HTR-8/SVneo (cell line): ENCODE measurements at regions not wholly inside any gene's neighbourhood (a gene's known extent, or its start where the extent isn't known, plus 50 kb on each side); places are given as distances from the start of the nearest gene placed in this dataset.

Experiments
- DNase-seq: peaks from one replicate; pipeline ENCODE4 v3.0.0; 2011; ENCODE audit warnings: low spot score, mixed read lengths; ENCODE audit not compliant: insufficient read length
- FAIRE-seq: peaks from 2 replicates; lab custom pipeline; 2011; peaks lifted over from hg19 to GRCh38; lab: Jason Lieb, UNC

DNA sequence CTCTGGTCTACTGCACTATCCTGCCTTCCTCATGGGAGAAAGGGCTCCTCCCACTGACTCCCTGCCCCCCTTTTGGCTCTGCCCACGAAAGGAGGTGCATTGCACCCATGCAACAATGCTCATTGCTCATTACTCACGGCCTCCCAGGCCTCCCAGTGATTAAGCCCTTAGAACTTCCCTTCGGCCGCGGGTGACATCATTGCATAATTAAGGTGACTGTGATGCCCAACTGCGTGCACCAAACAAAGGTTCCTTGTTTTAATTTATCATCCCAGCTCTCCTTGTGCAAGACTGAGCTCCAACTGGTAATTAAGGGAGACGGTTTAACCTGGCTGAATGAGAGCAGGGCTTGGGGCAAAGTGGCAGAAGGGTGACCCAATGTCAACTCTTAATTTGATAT is 180.4 kb downstream of the GAS1 start:
- DNase-seq: peak; percentile 3
- no peak for FAIRE-seq

- DNase-seq (no peak), FAIRE-seq (no peak)
These were observed 180.8 kb downstream of the GAS1 start for GRCh38 chr9:86766511-86766910.

DNA sequence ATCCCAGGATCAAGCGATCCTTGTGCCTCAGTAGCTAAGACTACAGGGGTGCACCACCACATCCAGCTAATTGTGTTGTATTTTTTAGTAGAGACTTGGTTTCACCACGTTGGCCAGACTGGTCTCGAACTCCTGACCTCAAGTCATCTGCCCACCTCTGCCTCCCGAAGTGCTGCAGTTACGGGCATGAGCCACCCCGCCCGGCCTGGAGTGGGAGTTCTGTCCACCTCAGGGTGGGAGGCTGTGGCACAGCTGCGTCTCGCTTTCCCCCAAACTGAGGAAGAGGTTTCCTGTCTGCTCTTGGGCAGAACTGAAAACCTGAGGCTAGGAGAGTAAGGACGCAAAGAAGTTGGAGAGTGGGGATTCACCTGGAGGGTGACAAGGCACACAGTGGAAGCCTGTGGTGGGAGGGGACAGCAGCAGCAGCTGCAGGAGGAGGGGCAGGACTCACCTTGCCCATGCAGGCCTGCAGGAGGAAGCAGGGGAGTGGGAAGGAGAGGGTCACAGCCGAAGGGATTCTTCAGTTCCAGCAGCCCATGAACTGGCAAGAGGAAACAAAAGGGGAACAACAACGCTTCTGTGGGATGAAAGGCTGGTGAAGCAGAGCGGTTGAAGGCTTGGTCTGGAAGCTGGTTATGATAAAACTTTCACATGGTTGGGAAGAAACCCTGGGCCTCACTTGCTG is 181.4 kb downstream of the GAS1 start:
- DNase-seq: no peak

GRCh38 chr9:86764671-86765343 is 182.5 kb downstream of the GAS1 start:
- no peak for FAIRE-seq
- no peak for DNase-seq

More for the DNA sequence above, 181.4 kb downstream of the GAS1 start:
- no peak for FAIRE-seq

GRCh38 chr9:86764221-86764624 is 183.1 kb downstream of the GAS1 start:
- FAIRE-seq (no peak), DNase-seq (no peak)

DNA sequence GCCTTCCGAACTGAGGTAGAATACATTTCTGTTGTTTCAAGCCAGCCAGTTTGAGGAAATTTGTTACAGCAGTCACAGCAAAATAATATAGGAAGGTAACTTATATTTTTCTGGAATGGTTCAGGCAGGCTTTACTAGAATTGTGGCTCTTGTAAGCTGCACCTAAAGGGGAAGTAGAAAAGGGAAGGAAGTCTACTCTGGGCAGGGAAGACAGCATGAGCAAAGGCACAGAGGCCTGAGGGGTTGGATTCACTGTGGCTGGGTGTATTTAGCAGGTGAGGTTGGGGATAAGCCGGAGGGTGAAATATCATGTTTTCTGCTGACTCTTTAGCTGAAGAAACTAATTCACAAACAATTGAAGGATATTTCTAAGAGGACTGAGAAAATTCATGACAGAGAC is 183.5 kb downstream of the GAS1 start:
- no peak for FAIRE-seq
- no peak for DNase-seq

- FAIRE-seq (no peak), DNase-seq (no peak)
These were observed 190.0 kb downstream of the GAS1 start for GRCh38 chr9:86757382-86757720.

- no peak for FAIRE-seq
- no peak for DNase-seq
These were observed 190.5 kb downstream of the GAS1 start for GRCh38 chr9:86756576-86757381.

- FAIRE-seq (no peak), DNase-seq (no peak)
These were observed 191.8 kb downstream of the GAS1 start for GRCh38 chr9:86755561-86755941.

DNA sequence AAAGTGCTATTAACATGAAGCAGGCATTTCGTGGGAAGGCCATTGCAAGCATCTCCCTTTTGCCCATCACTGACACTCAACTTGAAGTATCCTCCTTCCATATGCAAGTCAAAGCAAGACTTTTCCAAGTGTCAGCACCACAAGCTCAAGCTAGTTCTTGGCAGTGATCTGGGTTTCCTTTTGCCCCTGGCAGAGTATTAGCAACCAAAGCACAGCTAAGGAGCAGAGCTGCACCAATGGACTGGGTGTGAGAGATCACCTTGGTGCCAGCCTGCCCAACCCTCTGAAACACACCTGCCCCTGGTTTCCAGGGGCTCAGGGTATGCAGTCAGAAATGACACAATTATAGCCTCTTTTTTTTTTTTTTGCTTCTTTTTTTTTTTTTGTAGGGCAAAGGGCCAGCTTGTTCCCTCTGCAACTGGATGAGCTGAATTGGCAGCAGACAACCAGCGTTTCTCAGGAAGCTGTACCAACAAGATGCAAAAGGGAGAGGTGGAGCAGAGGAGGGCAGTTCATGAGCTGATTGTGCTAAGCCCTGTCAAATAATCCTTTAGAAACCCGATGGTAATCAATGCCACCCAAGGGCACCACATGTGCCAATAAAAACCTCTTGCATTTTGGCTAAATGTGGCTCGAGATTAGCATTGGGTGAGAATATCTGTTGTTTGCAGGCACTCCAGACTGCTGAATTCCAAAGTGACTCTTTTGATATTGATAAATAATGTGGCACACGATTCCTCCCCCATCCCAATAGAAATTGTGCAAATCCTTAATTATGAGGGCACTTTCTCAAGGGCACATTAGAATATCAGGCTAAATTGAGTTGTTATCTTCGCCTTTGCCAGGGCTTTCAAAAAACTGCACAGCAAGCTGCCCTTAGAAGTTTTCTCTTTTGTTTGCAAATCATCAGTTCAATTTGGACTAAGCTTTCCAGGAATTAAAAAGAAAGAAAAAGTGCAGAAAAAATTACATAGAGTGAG is 192.4 kb downstream of the GAS1 start:
- no peak for FAIRE-seq
- no peak for DNase-seq

DNA sequence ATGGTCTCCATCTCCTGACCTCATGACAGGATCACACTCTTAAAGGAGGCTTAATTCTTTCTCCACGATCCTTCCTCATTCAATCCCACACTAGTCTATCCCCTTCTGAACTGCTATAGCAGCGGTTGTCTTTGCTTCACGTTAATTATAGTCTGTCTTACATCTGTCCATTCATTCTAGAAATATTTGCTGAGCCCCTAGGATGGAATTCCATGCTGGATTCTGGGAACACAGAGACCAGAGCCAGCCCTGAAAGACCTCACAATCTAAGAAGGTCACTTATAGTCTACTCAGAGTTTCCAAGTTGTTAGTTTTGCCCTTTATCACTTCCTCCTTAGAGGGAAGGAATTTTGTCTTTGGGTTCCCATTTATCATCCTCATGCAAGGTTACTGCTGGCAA is 193.5 kb downstream of the GAS1 start:
- DNase-seq (no peak), FAIRE-seq (no peak)

GRCh38 chr9:86752733-86753132 is 194.6 kb downstream of the GAS1 start:
- DNase-seq (no peak), FAIRE-seq (no peak)

GRCh38 chr9:86751956-86752355 is 195.3 kb downstream of the GAS1 start:
- DNase-seq (no peak), FAIRE-seq (no peak)

GRCh38 chr9:86751207-86751606 is 196.1 kb downstream of the GAS1 start:
- DNase-seq: no peak
- no peak for FAIRE-seq

DNA sequence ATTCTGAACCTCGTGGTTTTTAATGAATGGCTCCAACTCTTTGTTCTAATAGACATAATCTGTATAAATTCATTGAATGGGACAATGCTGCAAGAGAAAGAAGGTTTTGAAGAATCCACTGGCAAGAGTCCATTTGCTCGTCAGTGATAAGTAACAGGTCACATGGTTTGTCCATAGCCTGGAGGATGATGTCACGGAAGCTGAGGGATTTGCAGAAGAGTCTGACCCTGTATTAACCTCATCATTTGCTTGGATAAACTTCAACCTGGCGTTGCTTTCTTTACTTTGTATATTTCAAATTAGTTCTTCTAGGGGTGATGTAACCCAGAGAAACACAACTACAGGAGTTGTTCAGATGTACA is 197.4 kb downstream of the GAS1 start:
- FAIRE-seq (no peak), DNase-seq (no peak)

DNA sequence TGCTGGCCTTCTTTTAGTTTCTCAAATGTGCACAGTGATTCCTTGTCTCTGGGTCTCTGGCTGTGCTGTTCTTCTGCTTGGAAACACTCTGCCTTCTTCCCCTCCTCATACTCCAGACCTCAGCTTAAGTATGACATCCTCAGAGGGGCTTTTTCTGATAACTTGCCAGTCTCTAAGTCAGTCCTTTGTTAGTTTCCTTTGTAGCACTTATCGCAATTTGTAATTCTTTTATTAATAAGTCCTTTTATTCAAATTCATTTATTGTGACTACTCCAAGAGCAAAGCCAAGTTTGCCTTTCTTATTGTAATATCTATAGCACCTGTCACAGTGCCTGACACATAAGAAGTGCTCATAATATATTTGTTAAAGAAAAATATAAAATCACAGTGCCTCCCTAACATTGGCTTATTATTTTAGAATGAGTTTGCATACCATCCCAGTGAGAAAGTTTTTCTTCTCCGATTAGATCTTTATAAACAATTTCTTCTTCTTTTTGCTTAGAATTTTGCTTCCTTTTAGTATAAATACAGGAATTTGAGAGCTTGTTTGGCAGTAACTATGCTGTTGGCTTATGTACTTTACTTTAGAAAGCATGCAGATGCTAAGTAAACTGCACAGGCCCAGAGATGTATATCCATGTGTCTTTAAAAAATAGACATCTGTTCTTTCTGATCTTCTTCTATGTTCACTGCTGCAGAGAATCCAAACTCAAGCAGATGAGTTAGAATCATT is 198.0 kb downstream of the GAS1 start:
- FAIRE-seq (no peak), DNase-seq (no peak)

DNA sequence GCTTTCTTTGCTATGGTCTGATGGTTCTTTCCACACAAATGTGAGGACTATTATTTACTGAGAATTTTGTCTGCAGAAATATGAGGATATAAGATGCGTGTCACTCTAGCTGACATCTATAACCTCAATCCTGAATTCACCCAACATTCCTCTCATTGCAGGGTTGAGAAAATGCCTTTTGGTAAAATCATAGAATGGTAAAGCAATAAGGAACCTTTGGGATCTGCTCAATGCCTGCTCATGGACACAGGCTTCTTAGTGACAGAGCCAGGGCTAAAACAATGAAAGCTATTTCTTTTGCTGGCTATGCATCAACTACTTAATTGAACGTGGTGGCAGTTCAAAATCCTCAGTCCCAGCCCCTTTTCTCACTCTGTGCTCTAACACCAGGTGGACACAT is 199.6 kb downstream of the GAS1 start:
- FAIRE-seq (no peak), DNase-seq (no peak)

GRCh38 chr9:86741311-86742208 is 205.7 kb downstream of the GAS1 start:
- DNase-seq (peak; percentile 5), FAIRE-seq (no peak)
